Adrenal gland (tissue), 5 donors: ENCODE measurements at regions not wholly inside any gene's neighbourhood (a gene's known extent, or its start where the extent isn't known, plus 50 kb on each side); places are given as distances from the start of the nearest gene placed in this dataset.

Source experiments
- CTCF ChIP-seq, 6 experiments: fragments of 450-650 bp in 4 of 6; fragments of 200-600 bp in 2 of 6; sonication (generic) in 1 of 6; IDR thresholded peaks; 1 replicate in 5 of 6; 2 replicates in 1 of 6; pipeline versions ENCODE4 v1.5.1 to v1.8.0; 2016 to 2021; ENCODE audit warnings: antibody characterized with exemption in 6 of 6, mild to moderate bottlenecking in 2 of 6, moderate library complexity in 1 of 6
- POLR2A ChIP-seq, 2 donors: fragments of 450-650 bp; IDR thresholded peaks; one replicate each; pipeline ENCODE4 v1.6.1; 2017; ENCODE audit warnings: antibody characterized with exemption in 2 of 2, mild to moderate bottlenecking in 2 of 2, moderate library complexity in 1 of 2
- donor health status: DM: no; HTN: no; CAD: no.

- TF ChIP-seq CTCF (IDR thresholded peaks at IDR 0.05) (no peak), POLR2A (IDR thresholded peaks at IDR 0.05) (no peak)
Measured at GRCh38 chr4:123615901-123616300, 219.3 kb downstream of the SPRY1 start.
